Fibroblast of lung (primary cell): ENCODE measurements at regions not wholly inside any gene's neighbourhood (a gene's known extent, or its start where the extent isn't known, plus 50 kb on each side); places are given as distances from the start of the nearest gene placed in this dataset.

Experiments
- DNase-seq, 2 donors: peaks; one replicate each; pipeline versions ENCODE4 v3.0.0 to v3.0.0-alpha.2; 2010; ENCODE audit warnings: low read depth in 2 of 2
- H2AFZ ChIP-seq: 2 replicates; pipeline ENCODE4 v1.5.1; 2012; ENCODE audit warnings: low read length, control low read depth, inconsistent platforms
- H3K27ac ChIP-seq: 2 replicates; pipeline ENCODE4 v1.5.1; 2011; ENCODE audit warnings: low read length, control low read depth; ENCODE audit not compliant: insufficient read depth
- H3K27me3 ChIP-seq: 2 replicates; pipeline ENCODE4 v1.5.1; 2011; ENCODE audit warnings: mild to moderate bottlenecking, low read length; ENCODE audit not compliant: control insufficient read depth, insufficient read depth
- H3K36me3 ChIP-seq: 2 replicates; pipeline ENCODE4 v1.5.1; 2011; ENCODE audit warnings: low read length; ENCODE audit not compliant: control insufficient read depth, insufficient read depth
- H3K4me1 ChIP-seq: 2 replicates; pipeline ENCODE4 v1.5.1; 2011; ENCODE audit warnings: low read length; ENCODE audit not compliant: control insufficient read depth, insufficient read depth; ENCODE audit errors: extremely low read depth
- H3K4me2 ChIP-seq: 2 replicates; pipeline ENCODE4 v1.5.1; 2011; ENCODE audit warnings: low read length, control low read depth; ENCODE audit not compliant: insufficient read depth; ENCODE audit errors: extremely low read depth
- H3K4me3 ChIP-seq, 4 experiments: fragments of 200-600 bp in 1 of 4; sonication (generic) in 1 of 4; replicated peaks in 1 of 4; 2 replicates each; pipeline ENCODE4 v1.5.1; 2011 to 2016; ENCODE audit warnings: low read length in 4 of 4, low read depth in 3 of 4, mild to moderate bottlenecking in 3 of 4, control low read depth in 2 of 4, inconsistent platforms in 1 of 4, mixed read lengths in 1 of 4; ENCODE audit not compliant: insufficient read depth in 1 of 4; ENCODE audit errors: control extremely low read depth in 1 of 4
- H3K79me2 ChIP-seq: 2 replicates; pipeline ENCODE4 v1.5.1; 2012; ENCODE audit warnings: mild to moderate bottlenecking, low read length, inconsistent platforms; ENCODE audit not compliant: control insufficient read depth, insufficient read depth
- H3K9ac ChIP-seq: 2 replicates; pipeline ENCODE4 v1.5.1; 2011; ENCODE audit warnings: mild to moderate bottlenecking, low read length, control low read depth; ENCODE audit not compliant: insufficient read depth
- H3K9me3 ChIP-seq: 2 replicates; pipeline ENCODE4 v1.5.1; 2012; ENCODE audit warnings: low read depth, low read length; ENCODE audit not compliant: control insufficient read depth, insufficient read depth
- H4K20me1 ChIP-seq: 2 replicates; pipeline ENCODE4 v1.5.1; 2011; ENCODE audit warnings: low read length; ENCODE audit not compliant: control insufficient read depth, insufficient read depth; ENCODE audit errors: extremely low read depth
- EZH2 ChIP-seq: IDR thresholded peaks from 2 replicates; pipeline ENCODE4 v1.5.1; 2012; ENCODE audit warnings: low read length, control low read depth, mild to moderate bottlenecking; ENCODE audit errors: missing control alignments
- TF ChIP-seq, protein P1 (sequence below), 2 donors: IDR thresholded peaks in 1 of 2; conservative IDR thresholded peaks in 1 of 2; 1 replicate in 1 of 2; 2 replicates in 1 of 2; pipeline ENCODE4 v1.5.1; 2011 to 2012; ENCODE audit warnings: low read length in 2 of 2, control low read depth in 1 of 2, inconsistent platforms in 1 of 2, low read depth in 1 of 2, mild to moderate bottlenecking in 1 of 2

- no peak for DNase-seq
- Histone ChIP-seq H4K20me1 (no peaks in the 10 kb centered on the region), H3K9ac (no peak overlapping the region), H3K4me2 (no peak overlapping the region), H3K4me1 (no peaks in the 10 kb centered on the region), H3K27ac (no peak overlapping the region), H3K4me3 (no peak overlapping the region), H3K9me3 (no peaks in the 10 kb centered on the region), H3K27me3 (no peaks in the 10 kb centered on the region), H2AFZ (no peak overlapping the region), H3K79me2 (no peaks in the 10 kb centered on the region), H3K36me3 (no peaks in the 10 kb centered on the region)
- no peak for TF ChIP-seq EZH2
- TF ChIP-seq, protein P1, sequence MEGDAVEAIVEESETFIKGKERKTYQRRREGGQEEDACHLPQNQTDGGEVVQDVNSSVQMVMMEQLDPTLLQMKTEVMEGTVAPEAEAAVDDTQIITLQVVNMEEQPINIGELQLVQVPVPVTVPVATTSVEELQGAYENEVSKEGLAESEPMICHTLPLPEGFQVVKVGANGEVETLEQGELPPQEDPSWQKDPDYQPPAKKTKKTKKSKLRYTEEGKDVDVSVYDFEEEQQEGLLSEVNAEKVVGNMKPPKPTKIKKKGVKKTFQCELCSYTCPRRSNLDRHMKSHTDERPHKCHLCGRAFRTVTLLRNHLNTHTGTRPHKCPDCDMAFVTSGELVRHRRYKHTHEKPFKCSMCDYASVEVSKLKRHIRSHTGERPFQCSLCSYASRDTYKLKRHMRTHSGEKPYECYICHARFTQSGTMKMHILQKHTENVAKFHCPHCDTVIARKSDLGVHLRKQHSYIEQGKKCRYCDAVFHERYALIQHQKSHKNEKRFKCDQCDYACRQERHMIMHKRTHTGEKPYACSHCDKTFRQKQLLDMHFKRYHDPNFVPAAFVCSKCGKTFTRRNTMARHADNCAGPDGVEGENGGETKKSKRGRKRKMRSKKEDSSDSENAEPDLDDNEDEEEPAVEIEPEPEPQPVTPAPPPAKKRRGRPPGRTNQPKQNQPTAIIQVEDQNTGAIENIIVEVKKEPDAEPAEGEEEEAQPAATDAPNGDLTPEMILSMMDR (conservative IDR thresholded peaks at IDR 0.05 in 1 of 2, IDR thresholded peaks at IDR 0.05 in 1 of 2; ENCODE audit: low read depth in 1 of 2, low read length in 2 of 2), result no peak
Measured at GRCh38 chr5:117262572-117263131, 688.0 kb upstream of the SEMA6A start.

GRCh38 chr5:117261948-117262571 is 687.4 kb upstream of the SEMA6A start:
- Histone ChIP-seq H3K9me3 (no peaks in the 10 kb centered on the region), H3K27ac (no peak overlapping the region), H3K27me3 (no peaks in the 10 kb centered on the region), H3K4me3 (no peak overlapping the region), H3K4me1 (no peaks in the 10 kb centered on the region), H3K36me3 (no peaks in the 10 kb centered on the region), H3K79me2 (no peaks in the 10 kb centered on the region), H2AFZ (no peak overlapping the region), H4K20me1 (no peaks in the 10 kb centered on the region), H3K9ac (no peak overlapping the region), H3K4me2 (no peak overlapping the region)
- TF ChIP-seq, protein P1 (conservative IDR thresholded peaks at IDR 0.05 in 1 of 2, IDR thresholded peaks at IDR 0.05 in 1 of 2; ENCODE audit: low read depth in 1 of 2, low read length in 2 of 2), result no peak
- no peak for TF ChIP-seq EZH2
- DNase-seq, result peak in 1 of 2 donors; percentile 9

- no peaks in the 10 kb centered on the region for H3K4me1 ChIP-seq
- no peak overlapping the region for H3K4me2 ChIP-seq
- H2AFZ ChIP-seq, result no peak overlapping the region
- no peak for DNase-seq
- no peaks in the 10 kb centered on the region for H3K9me3 ChIP-seq
- H3K4me3 ChIP-seq, result no peak overlapping the region
- H3K36me3 ChIP-seq, result no peaks in the 10 kb centered on the region
- H4K20me1 ChIP-seq, result no peaks in the 10 kb centered on the region
- TF ChIP-seq, protein P1 (conservative IDR thresholded peaks at IDR 0.05 in 1 of 2, IDR thresholded peaks at IDR 0.05 in 1 of 2; ENCODE audit: low read depth in 1 of 2, low read length in 2 of 2), result no peak
- TF ChIP-seq EZH2, result no peak
- no peaks in the 10 kb centered on the region for H3K79me2 ChIP-seq
- no peaks in the 10 kb centered on the region for H3K27me3 ChIP-seq
- H3K9ac ChIP-seq, result no peak overlapping the region
- H3K27ac ChIP-seq, result no peak overlapping the region
Measured at GRCh38 chr5:117255211-117256027, 680.8 kb upstream of the SEMA6A start.
